HG02981 (cell line): ENCODE measurements at regions not wholly inside any gene's neighbourhood (a gene's known extent, or its start where the extent isn't known, plus 50 kb on each side); places are given as distances from the start of the nearest gene placed in this dataset.

ENCODE experiments used
- ATAC-seq: cut with Tn5 transposase; IDR thresholded peaks from one replicate; pipeline ENCODE4 v1.9.1; 2021; ENCODE audit warnings: mild to moderate bottlenecking, moderate library complexity; ENCODE audit not compliant: unreplicated experiment

GRCh38 chr9:28882529-28882928 is 1309.2 kb upstream of the C9orf72 start:
- ATAC-seq, result no peak

GRCh38 chr9:28883234-28883633 is 1310.0 kb upstream of the C9orf72 start:
- ATAC-seq, result no peak

- no peak for ATAC-seq
Measured at GRCh38 chr9:28887188-28887884, 1314.1 kb upstream of the C9orf72 start.

GRCh38 chr9:28888806-28889205 is 1315.5 kb upstream of the C9orf72 start:
- no peak for ATAC-seq

GRCh38 chr9:28892538-28892937 is 1319.3 kb upstream of the C9orf72 start:
- ATAC-seq, result no peak

- no peak for ATAC-seq
Measured at GRCh38 chr9:28899267-28899666, 1326.0 kb upstream of the C9orf72 start.

GRCh38 chr9:28899926-28900325 is 1326.6 kb upstream of the C9orf72 start:
- ATAC-seq, result no peak

- no peak for ATAC-seq
Measured at GRCh38 chr9:28900406-28900805, 1327.1 kb upstream of the C9orf72 start.

GRCh38 chr9:28909526-28909925 is 1336.2 kb upstream of the C9orf72 start:
- no peak for ATAC-seq

- no peak for ATAC-seq
Measured at GRCh38 chr9:28912621-28913020, 1339.3 kb upstream of the C9orf72 start.

- peak; percentile 70 for ATAC-seq
Measured at GRCh38 chr9:28915202-28915930, 1342.1 kb upstream of the C9orf72 start.

- no peak for ATAC-seq
Measured at GRCh38 chr9:28916348-28916747, 1343.1 kb upstream of the C9orf72 start.

- no peak for ATAC-seq
Measured at GRCh38 chr9:28921857-28922500, 1348.7 kb upstream of the C9orf72 start.

GRCh38 chr9:28922891-28923290 is 1349.6 kb upstream of the C9orf72 start:
- ATAC-seq, result no peak

- no peak for ATAC-seq
Measured at GRCh38 chr9:28923351-28923750, 1350.1 kb upstream of the C9orf72 start.

GRCh38 chr9:28925157-28925556 is 1351.9 kb upstream of the C9orf72 start:
- ATAC-seq, result no peak

- ATAC-seq, result no peak
Measured at GRCh38 chr9:28926306-28926705, 1353.0 kb upstream of the C9orf72 start.

GRCh38 chr9:28927691-28928090 is 1354.4 kb upstream of the C9orf72 start:
- no peak for ATAC-seq

- no peak for ATAC-seq
Measured at GRCh38 chr9:28929433-28929832, 1356.2 kb upstream of the C9orf72 start.

- ATAC-seq, result no peak
Measured at GRCh38 chr9:28930766-28931165, 1357.5 kb upstream of the C9orf72 start.

GRCh38 chr9:28934111-28934510 is 1360.8 kb upstream of the C9orf72 start:
- no peak for ATAC-seq

- no peak for ATAC-seq
Measured at GRCh38 chr9:28938981-28939380, 1365.7 kb upstream of the C9orf72 start.
